COR-L47 (cell line): ENCODE measurements at regions not wholly inside any gene's neighbourhood (a gene's known extent, or its start where the extent isn't known, plus 50 kb on each side); places are given as distances from the start of the nearest gene placed in this dataset.
"Not testable (repeated sequence)": the region's sequence is repeated elsewhere in the genome, so short reads cannot be mapped to it uniquely, and the experiment has no call there.

Source experiments
- DNase-seq: peaks from one replicate; lab custom pipeline; 2025; lab: John Stamatoyannopoulos, UW

GRCh38 chr5:107772418-107773310 lies 101.9 kb upstream of the EFNA5 start:
- DNase-seq, result peak; percentile 72

GRCh38 chr5:107771926-107772325 lies 101.2 kb upstream of the EFNA5 start:
- no peak for DNase-seq

- no peak for DNase-seq
These were observed 99.3 kb upstream of the EFNA5 start for GRCh38 chr5:107770051-107770450.

- DNase-seq, result no peak
These were observed 98.8 kb upstream of the EFNA5 start for GRCh38 chr5:107769519-107769918.

GRCh38 chr5:107766972-107767371 lies 96.2 kb upstream of the EFNA5 start:
- DNase-seq, result no peak

GRCh38 chr5:107766439-107766838 lies 95.7 kb upstream of the EFNA5 start:
- no peak for DNase-seq

GRCh38 chr5:107765805-107766063 lies 95.0 kb upstream of the EFNA5 start:
- no peak for DNase-seq

- DNase-seq, result no peak
These were observed 94.5 kb upstream of the EFNA5 start for GRCh38 chr5:107764976-107765804.

- no peak for DNase-seq
These were observed 93.5 kb upstream of the EFNA5 start for GRCh38 chr5:107764282-107764681.

GRCh38 chr5:107753427-107753826 lies 82.7 kb upstream of the EFNA5 start:
- no peak for DNase-seq

- peak; percentile 52 for DNase-seq
These were observed 73.9 kb upstream of the EFNA5 start for GRCh38 chr5:107744418-107745330.

- no peak for DNase-seq
These were observed 72.8 kb upstream of the EFNA5 start for GRCh38 chr5:107743373-107744000.

- DNase-seq, result peak; percentile 18
These were observed 68.9 kb upstream of the EFNA5 start for GRCh38 chr5:107739661-107740060.

GRCh38 chr5:107736638-107737037 lies 65.9 kb upstream of the EFNA5 start:
- DNase-seq, result no peak

- not testable (repeated sequence) for DNase-seq
These were observed 65.4 kb upstream of the EFNA5 start for GRCh38 chr5:107736089-107736488.

- no peak for DNase-seq
These were observed 64.8 kb upstream of the EFNA5 start for GRCh38 chr5:107735558-107735957.

- DNase-seq, result no peak
These were observed 56.2 kb upstream of the EFNA5 start for GRCh38 chr5:107726896-107727295.

GRCh38 chr5:107724642-107725041 lies 53.9 kb upstream of the EFNA5 start:
- no peak for DNase-seq

GRCh38 chr5:107721241-107721640 lies 50.5 kb upstream of the EFNA5 start:
- DNase-seq, result not testable (repeated sequence)
